ENCODE measurements at regions not wholly inside any gene's neighbourhood (a gene's known extent, or its start where the extent isn't known, plus 50 kb on each side); places are given as distances from the start of the nearest gene placed in this dataset.
"Not testable (repeated sequence)": the region's sequence is repeated elsewhere in the genome, so short reads cannot be mapped to it uniquely, and the experiment has no call there.

DNA sequence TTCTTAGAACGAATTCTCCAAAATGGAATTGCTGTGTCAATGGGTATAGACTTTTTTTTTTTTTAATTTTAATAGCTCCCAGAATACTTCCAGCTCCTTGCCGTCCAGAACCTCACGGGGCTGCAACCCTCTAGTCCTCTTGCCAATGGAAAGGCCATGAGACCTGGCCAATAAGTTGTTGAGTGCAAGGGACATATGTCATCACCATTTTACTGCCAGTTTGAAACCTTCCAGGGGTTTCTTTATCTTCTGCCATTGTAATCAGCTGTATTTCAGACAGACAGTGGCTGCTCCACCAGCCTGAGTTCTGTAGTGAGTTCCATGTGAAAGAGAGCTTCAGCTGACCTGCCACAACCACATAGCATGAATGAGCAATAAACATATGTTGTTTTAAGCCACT, 95.0 kb upstream of the PTPRG start:
- intact Hi-C loops (cut with DNase I) = no loop called here
- no peak for ATAC-seq
- DNase-seq (ENCODE audit: low spot score) = no peak

DNA sequence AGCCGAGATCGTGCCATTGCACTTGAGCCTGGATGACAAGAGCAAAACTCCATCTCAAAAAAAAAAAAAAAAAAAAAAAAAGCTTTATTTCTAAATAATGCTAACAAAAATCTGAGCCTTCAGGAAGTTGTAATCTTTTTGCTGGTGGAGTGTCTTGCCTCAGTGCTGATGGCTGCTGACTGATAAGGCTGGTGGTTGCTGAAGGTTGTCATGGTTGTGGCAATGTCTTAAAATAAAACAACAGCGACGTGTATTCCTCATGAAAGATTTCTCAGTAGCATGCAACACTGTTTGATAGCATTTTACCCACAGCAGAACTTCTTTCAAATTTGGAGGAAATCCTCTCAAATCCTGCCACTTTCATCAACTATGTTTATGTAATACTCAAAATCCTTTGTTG, 77.4 kb upstream of the PTPRG start:
- DNase-seq (ENCODE audit: low spot score) (no peak), ATAC-seq (no peak)
- intact Hi-C loops (cut with DNase I) = no loop called here

DNA sequence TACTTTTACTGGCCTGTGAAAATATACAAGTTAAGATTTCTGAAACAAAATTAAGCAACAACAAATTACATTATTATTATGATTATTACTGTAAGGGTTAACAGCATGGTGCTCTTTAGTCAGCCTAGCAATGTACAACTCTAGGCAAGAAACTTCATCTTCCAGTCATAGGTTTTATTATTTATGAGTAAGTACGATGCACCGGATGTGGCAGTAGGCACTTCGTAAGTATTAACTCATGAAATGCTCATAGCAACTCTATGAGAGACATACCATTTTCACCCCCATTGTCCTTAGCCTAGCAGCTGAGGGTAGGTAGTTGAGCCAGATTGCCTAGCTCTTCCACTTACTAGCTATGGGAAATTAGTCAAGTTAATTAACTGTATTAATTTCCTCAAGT, 68.0 kb upstream of the PTPRG start:
- intact Hi-C loops (cut with DNase I) = no loop called here
- DNase-seq (ENCODE audit: low spot score) (no peak), ATAC-seq (no peak)

DNA sequence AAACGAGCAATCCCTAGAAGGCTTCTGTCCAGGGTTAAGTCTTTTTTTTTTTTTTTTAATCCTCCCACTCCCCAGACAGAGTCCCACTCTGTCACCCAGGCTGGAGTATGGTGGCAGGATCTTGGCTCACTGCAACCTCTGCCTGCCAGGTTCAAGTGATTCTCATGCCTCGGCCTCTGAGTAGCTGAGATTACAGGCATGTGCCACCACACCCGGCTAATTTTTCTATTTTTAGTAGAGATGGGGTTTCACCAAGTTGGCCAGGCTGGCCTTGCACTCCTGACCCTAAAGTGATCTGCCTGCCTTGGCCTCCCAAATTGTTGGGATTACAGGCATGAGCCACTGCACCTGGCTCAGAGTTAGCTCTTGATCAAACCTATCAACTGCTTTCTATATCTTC, 67.1 kb upstream of the PTPRG start:
- intact Hi-C loops (cut with DNase I); DNase-seq (ENCODE audit: low spot score); ATAC-seq: not testable (repeated sequence)

DNA sequence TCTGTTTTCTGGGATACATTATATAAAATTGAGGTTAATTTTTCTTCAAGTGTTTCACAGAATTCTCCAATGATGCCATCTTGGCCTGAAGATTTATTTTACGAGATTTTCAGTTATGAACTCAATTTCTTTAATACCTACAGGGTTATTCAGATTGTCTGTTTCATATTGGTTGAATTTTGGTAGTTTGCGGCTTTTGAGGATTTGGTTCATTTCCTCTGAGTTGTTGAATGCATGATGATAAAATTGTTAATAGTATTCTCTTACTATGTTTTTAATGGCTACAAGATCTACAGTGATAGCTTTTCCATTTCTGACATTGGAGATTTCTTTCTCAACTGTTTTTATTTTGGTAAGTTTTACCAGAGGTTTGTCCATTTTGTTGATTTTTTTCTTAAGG, 63.9 kb upstream of the PTPRG start:
- no peak for DNase-seq (ENCODE audit: low spot score)
- no peak for ATAC-seq
- intact Hi-C loops (cut with DNase I) = no loop called here

DNA sequence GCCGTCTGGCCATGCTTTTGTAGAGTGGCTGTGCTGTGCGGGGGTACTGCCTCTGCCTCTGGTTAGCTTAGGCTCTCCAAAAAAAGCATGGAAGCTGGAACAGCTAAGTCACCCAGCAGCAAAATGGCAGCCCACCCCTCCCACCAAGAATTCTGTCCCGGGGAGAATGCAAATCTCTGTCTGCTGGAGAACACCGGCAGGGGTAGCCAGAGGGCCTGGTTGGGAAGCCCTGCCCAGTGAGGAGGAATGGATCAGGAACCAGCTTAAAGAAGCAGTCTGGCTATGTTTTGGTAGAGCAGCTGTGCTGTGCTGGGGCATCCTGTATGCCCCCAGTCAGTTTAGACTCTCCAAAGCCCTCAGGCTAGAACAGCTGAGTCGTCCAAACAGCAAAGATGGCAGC, 56.2 kb upstream of the PTPRG start:
- intact Hi-C loops (cut with DNase I) = no loop called here
- no peak for DNase-seq (ENCODE audit: low spot score)
- no peak for ATAC-seq

DNA sequence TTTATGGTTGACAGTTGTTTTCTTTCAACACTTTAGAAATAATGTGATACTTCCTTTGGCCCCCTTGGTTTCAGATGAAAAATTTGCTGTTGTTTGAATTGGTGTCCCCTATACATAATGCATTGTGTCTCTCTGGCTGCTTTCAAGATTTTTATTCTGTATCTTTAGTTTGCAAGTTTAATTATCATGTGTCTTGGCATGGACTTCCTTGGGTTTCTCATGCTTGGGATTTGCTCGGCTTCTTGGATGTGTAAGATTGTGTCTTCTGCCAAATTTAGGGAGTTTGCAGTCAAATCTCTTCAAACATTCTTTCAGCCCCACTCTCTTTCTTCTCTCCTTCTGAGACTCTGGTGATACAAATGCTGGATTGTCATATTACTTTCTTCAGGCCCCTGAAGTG, 53.4 kb upstream of the PTPRG start:
- intact Hi-C loops (cut with DNase I) = no loop called here
- DNase-seq (ENCODE audit: low spot score) = no peak
- ATAC-seq = no peak

All from sciatic nerve (tissue), 2 donors.